D721Med (cell line): ENCODE measurements at regions not wholly inside any gene's neighbourhood (a gene's known extent, or its start where the extent isn't known, plus 50 kb on each side); places are given as distances from the start of the nearest gene placed in this dataset.

Source experiments
- DNase-seq: peaks from one replicate; pipeline ENCODE4 v3.0.0; 2011; ENCODE audit warnings: low spot score; ENCODE audit not compliant: insufficient read length
- FAIRE-seq: peaks from 2 replicates; lab custom pipeline; 2011; peaks lifted over from hg19 to GRCh38; lab: Jason Lieb, UNC
- TF ChIP-seq, protein P1 (sequence below): IDR thresholded peaks from 2 replicates; pipeline ENCODE4 v1.5.1; 2012; ENCODE audit warnings: mild to moderate bottlenecking, control low read depth; ENCODE audit not compliant: insufficient read depth; ENCODE audit errors: missing control alignments

DNA sequence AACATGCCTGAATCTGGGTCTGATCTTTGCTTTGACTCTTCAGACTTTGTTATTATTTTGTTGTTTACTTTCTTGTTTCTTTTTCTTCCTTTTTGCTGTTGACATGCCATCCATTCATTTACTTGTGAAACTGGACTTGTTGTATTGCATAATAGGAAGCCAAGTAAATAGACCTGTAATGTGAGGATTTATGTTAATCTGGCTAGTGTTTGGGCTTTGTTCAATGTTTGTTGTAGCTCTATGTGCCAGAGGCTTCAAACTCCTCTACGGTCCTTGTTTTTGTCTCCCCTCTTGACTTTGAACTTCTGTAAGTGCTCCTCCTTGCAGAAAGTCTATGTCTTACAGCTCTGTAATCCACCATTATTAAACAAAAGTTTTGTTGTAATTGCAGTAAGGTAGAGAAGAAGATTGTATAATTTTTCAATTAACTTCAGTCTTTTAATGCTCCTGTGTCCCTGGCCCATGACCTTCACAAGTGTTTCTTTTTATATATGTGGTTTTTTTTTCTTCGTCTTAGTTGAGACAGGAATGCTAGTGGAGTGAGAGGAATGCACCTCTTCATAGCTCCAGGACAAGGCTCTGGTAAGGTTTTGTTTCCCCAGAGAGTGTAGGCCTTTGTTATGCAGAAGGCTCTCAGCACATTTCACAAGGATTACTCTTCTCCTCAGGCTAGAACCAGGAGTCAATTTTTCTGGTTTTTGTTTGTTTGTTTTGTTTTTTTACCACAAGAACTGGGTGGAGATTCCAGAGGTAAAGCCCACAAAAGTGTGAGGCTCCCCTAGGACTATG is 1061.8 kb upstream of the CITED2 start:
- TF ChIP-seq, protein P1, sequence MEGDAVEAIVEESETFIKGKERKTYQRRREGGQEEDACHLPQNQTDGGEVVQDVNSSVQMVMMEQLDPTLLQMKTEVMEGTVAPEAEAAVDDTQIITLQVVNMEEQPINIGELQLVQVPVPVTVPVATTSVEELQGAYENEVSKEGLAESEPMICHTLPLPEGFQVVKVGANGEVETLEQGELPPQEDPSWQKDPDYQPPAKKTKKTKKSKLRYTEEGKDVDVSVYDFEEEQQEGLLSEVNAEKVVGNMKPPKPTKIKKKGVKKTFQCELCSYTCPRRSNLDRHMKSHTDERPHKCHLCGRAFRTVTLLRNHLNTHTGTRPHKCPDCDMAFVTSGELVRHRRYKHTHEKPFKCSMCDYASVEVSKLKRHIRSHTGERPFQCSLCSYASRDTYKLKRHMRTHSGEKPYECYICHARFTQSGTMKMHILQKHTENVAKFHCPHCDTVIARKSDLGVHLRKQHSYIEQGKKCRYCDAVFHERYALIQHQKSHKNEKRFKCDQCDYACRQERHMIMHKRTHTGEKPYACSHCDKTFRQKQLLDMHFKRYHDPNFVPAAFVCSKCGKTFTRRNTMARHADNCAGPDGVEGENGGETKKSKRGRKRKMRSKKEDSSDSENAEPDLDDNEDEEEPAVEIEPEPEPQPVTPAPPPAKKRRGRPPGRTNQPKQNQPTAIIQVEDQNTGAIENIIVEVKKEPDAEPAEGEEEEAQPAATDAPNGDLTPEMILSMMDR: no peak
- FAIRE-seq: no peak
- no peak for DNase-seq

DNA sequence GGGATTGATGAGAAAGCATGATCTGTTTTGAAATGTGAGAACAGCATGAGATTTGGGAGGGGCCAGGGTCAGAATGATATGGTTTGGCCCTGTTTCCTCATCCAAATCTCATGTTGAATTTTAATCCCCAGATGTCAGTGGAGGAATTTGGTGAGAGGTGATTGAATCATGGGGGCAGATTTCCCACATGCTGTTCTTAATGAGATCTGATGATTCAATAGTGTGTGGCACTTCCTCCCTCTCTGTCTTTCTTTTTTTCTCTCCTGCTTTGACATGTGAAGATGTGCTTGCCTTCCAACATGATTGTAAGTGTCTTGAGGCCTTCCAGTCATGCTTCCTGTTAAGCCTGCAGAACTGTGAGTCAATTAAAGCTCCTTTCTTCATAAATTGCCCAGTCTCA is 1060.3 kb upstream of the CITED2 start:
- FAIRE-seq (no peak), DNase-seq (no peak)
- TF ChIP-seq, protein P1: no peak

DNA sequence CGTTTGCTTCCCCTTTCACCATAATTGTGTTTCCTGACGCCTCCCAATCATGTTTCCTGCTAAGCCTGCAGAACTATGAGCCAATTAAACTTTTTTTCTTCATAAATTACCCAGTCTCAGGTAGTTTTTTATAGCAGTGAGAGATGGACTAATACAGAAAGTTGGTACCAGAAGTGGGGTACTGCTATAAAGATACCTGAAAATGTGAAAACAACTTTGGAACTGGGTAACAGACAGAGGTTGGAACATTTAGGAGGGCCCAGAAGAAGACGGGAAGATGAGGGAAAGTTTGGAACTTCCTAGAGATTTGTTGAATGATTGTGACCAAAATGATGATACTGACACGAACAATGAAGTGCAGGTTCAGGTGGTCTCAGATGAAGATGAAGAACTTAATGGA is 1058.6 kb upstream of the CITED2 start:
- TF ChIP-seq, protein P1: no peak
- no peak for FAIRE-seq

DNA sequence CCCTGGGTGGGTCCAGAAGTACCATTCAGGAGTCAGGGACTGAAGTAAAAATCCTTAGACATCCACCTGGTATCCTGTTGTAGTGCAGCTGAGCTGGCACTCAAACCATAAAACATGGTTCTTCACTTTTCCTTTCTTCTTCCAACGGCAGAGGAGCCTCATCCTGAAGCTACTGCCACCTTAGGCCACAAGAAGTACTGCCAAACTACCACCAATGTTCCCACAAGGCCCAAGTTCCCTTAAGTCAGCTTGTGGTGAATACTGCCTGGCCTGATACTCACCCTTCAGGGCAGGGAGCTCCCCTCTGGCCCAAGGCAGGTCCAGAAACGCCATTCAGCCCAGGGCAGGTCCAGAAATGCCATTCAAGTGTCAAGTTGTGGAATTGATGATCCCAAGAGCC is 1053.4 kb upstream of the CITED2 start:
- TF ChIP-seq, protein P1: no peak
- no peak for FAIRE-seq
- DNase-seq: no peak

More for the DNA sequence above, 1058.6 kb upstream of the CITED2 start:
- no peak for DNase-seq

DNA sequence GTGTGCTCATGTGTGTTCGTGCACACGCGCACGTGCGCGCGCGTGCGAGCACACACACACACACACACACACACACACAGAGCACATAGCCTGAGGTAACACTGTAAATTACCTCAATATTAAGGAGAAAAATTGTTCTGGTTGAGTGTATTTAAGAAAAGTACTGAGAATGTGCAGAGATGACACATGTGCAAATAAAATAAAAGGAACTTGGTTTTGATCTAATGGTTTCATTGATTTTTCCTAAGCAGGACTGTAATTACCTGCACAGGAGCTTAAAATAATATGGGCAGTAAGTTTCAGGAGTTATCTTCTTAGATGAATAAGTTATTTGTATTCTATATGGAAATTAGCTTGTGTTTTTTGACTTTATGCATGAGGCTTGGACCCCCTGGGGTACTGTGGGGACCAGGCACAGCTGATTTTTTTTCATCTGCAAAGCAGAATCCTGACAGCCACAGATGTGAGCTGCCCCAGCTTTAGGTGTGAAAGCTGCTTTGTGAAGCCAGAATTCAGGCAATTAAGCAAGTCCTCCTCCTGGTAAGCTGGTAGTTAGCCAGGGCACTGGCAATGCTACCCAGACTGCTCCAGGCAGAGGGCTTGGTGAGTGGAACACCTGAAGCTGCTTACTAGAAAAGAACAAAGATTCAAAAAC is 1040.6 kb upstream of the CITED2 start:
- FAIRE-seq (no peak), DNase-seq (no peak)
- TF ChIP-seq, protein P1: no peak

DNA sequence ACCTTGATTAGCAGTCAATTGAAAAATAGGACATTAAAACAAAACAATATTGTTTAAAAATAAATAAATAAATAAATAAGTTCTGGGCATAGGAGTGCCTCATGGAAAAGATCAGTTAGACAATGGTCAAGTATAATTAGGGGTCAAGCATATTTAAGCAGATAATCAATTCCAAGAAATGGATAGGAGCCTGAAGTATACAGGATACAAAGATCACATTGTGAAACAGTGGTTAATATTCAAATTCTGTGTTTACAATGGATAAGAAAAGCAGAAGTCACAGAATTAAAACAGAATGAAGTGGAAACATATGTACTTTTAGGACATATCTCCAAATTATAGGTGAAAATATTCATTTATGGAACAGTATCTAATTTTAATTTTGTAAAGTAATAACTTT is 1028.6 kb upstream of the CITED2 start:
- DNase-seq: no peak
- TF ChIP-seq, protein P1: no peak
- no peak for FAIRE-seq

DNA sequence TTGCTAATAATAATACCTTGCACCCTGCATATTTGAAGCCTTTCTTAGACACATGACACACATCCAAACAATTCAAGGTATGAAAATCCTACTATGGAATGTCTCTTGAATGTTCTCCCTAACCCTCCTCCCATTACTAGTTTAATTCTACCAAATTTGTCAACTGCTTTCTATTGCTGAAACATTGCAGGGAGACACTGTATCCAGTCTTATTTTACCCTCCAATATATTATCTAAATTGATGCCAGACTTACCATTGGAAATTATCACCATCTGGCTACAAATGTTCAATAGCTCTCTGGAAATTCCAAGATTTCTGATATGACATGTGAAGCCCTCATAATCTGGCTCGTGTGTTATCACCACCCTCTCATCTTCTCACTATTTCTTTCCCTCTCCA is 1027.3 kb upstream of the CITED2 start:
- DNase-seq (no peak), FAIRE-seq (no peak)
- TF ChIP-seq, protein P1: no peak
